Left forelimb (tissue), 1 donor: ENCODE measurements at regions not wholly inside any gene's neighbourhood (a gene's known extent, or its start where the extent isn't known, plus 50 kb on each side); places are given as distances from the start of the nearest gene placed in this dataset.

Experiments used
- DNase-seq: peaks from one replicate; pipeline ENCODE4 v3.0.0-alpha.2; 2018; ENCODE audit warnings: low spot score

DNA sequence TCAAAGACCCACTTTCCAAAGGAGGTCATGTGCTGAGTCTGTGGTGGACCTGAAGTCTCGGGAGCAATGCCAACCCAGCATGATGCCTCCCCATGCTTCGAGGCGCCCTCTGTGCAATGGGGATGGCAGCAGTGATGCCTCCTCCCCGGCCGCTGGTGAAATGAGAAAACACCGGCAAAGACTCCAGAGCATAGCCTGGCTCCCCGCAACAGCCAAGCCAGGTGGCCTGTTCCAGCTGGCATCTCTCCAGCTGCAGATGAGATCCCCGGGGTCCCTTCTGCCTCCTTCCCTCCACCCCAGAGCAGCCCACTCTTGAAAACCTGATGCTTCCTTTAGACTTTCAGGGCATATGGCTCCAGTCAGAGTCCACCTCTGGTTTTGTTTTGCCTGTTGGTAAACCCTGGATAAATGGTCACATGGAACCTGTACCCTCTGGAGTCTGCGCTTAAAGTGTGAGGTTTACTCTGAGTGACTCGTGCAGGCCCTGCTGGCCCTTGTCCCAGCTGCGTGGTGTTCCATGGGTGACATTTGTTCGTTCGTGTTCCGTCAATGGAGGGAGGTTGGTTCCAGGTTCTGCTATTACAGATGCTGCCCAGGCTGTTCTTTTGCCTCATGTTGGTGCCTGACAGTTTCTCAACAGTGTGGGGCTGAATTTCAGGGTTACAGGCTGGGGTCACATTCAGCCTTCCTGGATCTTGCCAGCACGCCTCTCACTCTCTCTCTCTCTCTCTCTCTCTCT is 181.8 kb upstream of the CIBAR2 start:
- DNase-seq, result no peak

DNA sequence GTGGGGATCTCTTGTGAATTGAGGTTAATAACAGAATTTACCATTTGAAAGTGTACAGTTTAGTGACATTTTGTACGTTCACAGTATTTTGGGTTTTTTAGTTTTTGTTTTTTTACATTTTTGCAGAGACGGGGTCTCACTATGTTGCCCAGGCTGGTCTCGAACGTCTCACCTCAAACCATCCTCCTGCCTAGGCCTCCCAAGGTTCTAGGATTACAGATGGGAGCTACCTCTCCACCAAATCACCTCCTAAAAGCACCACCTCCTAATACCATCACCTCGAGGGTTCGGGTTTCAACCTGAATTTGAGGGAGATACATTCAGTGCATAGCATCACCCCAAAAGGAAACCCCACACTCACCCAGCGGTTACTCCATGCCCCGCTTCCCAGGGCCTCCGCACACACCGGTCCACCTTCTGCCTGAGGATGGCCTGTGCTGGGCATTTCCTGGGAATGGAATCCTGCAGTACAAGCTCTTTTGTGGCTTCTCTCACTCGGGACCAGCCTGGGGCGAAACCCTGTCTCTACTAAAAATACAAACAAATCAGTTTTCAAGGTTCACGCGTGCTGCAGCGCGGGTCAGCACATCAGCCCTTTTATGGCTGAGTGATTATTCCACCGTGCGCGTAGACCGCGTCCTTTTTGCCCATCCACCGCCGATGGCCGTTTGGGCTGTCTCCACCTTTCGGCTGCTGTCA is 182.7 kb upstream of the CIBAR2 start:
- DNase-seq, result no peak

- no peak for DNase-seq
Measured at GRCh38 chr16:85296859-85297660, 184.8 kb upstream of the CIBAR2 start.

- no peak for DNase-seq
Measured at GRCh38 chr16:85297881-85298280, 185.6 kb upstream of the CIBAR2 start.

GRCh38 chr16:85300406-85300968 is 188.2 kb upstream of the CIBAR2 start:
- DNase-seq, result no peak

- no peak for DNase-seq
Measured at GRCh38 chr16:85301231-85301630, 189.0 kb upstream of the CIBAR2 start.

DNA sequence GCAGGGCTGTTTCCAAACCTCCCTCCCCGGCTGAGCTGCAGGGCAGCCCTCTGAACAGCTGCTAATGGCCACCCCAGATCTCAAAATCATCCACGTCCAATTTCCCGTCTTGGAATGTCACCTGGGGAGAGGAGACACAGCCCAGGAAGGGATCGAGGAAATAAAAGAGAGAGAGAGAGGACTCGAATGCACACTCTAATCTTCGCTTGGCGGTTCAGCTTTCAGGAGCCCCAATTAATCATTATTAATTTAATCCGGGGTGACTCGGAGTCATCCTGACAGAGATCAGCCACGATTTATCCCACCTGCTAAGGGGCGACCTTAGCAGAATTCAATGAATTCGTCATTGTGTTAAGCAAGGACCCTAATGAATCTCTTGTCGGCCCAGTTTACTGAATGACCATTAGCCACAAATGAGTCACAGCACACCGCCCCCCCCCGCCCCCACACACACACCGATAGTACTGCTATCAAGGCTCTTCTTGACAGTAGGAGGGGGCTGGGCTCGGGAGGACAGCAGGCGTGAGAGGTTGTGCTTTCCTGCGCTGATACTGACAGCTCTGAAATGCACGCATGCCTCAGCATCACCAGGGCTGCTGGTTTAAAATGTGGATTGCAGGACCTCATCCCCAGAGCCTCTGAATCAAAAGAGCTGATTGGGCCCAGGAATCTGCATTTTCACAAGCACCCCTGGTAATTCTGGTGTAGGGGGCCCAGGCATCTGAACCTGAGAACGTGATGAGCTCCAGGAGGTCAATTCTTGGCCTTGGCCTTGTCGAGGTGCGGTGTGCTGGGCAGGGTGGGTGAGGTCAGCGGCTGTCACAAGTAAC is 190.0 kb upstream of the CIBAR2 start:
- DNase-seq, result no peak

- no peak for DNase-seq
Measured at GRCh38 chr16:85302848-85303353, 190.6 kb upstream of the CIBAR2 start.

DNA sequence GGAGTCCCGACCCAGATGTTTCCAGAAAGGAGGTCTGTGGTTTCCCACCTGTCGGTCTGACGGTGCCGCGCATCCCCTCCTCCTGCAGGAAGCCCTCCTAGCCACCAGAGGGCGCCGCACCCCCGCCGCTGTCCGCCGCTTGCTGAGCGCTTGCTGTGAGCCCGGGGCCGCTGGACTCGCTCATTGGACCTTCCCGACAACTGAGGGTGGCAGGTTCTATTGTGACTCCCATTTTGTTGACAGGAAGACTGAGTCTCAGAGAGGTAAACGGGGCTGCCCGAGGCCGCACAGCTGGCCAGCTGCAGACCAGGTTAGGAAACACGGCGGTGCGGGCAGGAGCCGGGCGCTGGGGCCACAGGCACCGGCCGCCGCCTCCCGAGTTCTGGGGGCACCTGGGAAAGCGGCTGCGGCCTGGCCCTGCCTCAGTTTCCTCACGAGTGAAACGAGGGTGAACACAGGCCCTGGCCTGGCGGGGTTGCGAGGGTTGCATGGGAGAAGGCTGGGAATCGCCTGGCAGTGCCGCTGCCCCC is 191.1 kb upstream of the CIBAR2 start:
- no peak for DNase-seq

DNA sequence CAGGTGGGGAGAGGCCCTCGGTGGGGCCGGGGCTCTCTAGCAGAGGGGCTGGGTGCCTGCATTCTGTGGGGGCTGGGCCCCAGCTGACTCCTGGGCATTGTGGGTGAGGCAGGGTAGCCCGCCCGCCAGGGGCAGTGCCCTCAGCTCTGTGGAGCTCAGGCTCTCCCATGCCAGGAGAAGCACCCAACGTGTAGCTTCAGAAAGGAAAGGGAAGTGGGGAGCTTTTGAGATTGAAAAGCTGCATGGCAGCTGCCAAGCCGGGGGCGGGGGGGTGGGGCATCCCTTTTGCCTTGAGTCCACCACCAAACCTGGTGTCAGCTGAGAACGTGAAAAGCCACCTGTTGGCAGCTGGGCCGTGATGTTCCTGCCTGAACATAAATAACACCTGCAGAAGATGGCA is 192.1 kb upstream of the CIBAR2 start:
- DNase-seq, result no peak

GRCh38 chr16:85306071-85306792 is 194.0 kb upstream of the CIBAR2 start:
- DNase-seq, result no peak

- DNase-seq, result no peak
Measured at GRCh38 chr16:85306793-85307551, 194.7 kb upstream of the CIBAR2 start.

DNA sequence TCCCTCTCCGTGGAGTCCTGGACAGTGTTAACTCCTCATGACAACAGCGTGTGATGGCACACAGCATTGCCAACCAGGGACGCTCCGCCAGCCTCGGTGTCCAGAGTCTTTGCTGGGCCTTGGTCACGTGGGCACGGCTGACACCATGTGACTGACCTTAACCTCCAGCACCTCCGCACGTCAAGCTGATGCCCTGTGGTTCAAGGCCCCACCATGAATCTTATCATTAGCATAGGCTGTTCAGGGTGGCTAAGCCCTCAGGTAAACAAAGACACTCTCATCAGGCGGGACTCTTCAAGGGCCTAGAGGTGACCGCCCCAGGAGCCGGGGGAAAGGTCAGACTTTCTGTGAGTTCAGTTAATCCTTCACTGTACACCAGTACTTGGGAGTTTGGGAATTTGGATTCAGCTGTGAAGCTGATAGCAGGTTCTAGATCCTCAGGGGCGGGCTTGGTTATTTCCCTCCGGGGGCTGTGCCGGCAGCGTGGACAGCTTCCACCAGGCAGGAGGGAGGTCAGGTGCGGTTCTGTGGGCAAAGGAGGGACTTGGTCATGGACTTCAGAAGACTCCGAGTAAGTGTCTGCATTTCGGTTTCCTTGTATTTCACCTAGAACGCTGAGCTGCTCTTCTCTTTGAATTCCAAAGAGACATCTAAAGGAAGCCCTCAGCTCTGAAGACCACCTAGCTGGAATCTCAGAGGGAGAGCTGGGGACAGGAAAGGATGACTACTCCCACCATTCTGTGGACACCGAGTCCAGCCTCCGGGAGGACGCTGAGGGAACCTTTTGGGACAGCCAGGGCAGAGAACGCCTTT is 195.5 kb upstream of the CIBAR2 start:
- no peak for DNase-seq

- no peak for DNase-seq
Measured at GRCh38 chr16:85308611-85309540, 196.6 kb upstream of the CIBAR2 start.

DNA sequence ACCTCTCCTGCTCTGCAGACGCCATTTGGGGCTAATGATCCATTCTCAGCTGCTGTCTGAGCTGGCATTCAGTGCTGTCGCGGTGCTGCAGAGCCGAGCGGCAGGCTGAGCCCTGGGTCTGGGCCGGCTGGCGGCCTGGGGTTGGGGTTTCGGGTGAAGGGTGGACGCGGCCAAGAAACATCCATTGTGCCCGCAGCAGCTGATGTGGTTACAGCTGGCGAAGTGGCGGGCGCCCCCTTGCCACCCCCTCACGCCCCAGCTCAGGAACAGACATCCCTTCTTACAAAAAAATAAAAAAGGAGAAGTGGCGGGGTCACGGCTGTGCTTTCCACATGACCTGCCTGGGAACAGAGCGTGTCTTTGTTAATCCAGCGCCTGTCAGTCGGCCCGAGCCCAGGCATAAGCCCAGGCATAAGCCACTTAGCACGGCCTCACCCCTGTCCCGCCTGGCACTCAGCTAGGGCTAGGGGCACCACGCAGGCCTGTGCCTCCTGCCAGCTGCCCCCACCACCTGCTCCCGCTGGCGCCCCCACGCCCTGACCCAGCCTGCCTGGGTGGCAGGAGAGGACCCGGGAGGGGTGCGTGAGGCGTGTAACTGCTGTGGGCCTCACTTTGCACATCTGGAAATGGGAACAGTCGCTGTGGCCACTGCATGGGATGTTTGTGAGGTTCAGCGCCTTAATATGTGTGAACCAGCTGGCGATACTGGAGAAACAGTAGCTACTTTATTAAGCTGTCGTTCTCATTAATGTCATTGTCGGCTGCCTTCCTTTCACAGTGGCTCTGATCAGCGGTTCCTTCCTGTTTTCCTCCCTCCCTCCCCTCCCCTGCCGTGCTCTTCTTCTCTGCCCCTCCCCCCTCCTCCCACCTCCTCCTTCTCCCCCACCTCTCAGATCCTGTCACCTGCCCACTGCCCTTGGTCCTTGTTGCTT is 197.7 kb upstream of the CIBAR2 start:
- no peak for DNase-seq

DNA sequence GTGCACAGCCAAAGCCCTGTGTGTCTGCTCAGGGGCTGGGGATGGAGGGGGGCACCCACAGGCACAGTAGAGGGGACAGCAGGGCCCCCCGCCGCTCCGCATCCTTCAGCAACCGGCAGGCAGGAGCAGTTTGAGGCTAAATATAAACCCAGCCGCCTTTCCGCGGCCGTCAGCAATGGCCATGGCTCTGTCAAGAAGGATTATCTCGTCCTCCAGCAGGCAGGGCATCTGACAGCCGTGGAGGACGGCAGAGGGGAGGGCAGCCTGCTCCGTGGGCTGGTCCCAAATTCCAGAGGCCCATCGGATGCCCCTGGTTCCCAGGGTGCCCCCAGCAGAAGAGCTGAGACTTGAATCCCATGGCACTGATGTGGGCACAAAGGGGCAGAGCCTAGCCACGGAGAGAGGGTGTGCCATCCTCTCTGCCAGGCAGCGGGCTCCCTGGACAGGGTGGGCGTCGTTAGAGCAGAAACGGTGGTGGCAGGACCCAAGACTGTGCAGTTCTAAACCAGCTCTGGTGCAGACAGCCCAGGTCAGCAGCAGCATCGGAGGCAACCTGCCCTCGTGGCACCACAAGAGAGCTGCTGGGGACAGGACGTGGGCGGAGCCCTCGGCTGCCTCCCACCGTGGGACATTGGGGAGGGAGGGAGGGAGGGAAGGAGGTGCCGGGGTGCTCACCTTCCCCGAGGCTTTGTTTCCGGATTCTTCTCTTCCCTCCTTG is 198.8 kb upstream of the CIBAR2 start:
- no peak for DNase-seq
